Mesenchymal stem cell (in vitro differentiated cells and primary cell): ENCODE measurements at regions not wholly inside any gene's neighbourhood (a gene's known extent, or its start where the extent isn't known, plus 50 kb on each side); places are given as distances from the start of the nearest gene placed in this dataset.

Experiments used
- DNase-seq: peaks from one replicate; pipeline ENCODE4 v3.0.0-alpha.2; 2013
- H2AFZ ChIP-seq: one replicate; pipeline ENCODE4 v1.6.1; 2013; ENCODE audit warnings: low read depth, mild to moderate bottlenecking, control low read depth, inconsistent platforms, low read length, moderate library complexity
- H2AK5ac ChIP-seq: 2 replicates; pipeline ENCODE4 v1.6.1; 2013; ENCODE audit warnings: low read length, moderate library complexity, mild to moderate bottlenecking, inconsistent platforms; ENCODE audit not compliant: severe bottlenecking
- H2BK120ac ChIP-seq: one replicate; pipeline ENCODE4 v1.6.1; 2013; ENCODE audit warnings: low read depth, mild to moderate bottlenecking, inconsistent platforms, low read length, moderate library complexity
- H2BK12ac ChIP-seq, 2 experiments: one replicate each; pipeline ENCODE4 v1.6.1; 2013; ENCODE audit warnings: inconsistent platforms in 2 of 2, low read length in 2 of 2, mild to moderate bottlenecking in 2 of 2, moderate library complexity in 2 of 2, control low read depth in 1 of 2
- H2BK15ac ChIP-seq: one replicate; pipeline ENCODE4 v1.6.1; 2013; ENCODE audit warnings: mild to moderate bottlenecking, low read depth, inconsistent platforms; ENCODE audit not compliant: poor library complexity, severe bottlenecking
- H2BK5ac ChIP-seq: 2 replicates; pipeline ENCODE4 v1.6.1; 2013; ENCODE audit warnings: low read depth, mild to moderate bottlenecking, low read length, control low read depth, inconsistent platforms; ENCODE audit not compliant: poor library complexity, severe bottlenecking
- H3K14ac ChIP-seq, 2 experiments: one replicate each; pipeline ENCODE4 v1.6.1; 2013; ENCODE audit warnings: inconsistent platforms in 2 of 2, low read length in 2 of 2, control low read depth in 1 of 2, mild to moderate bottlenecking in 1 of 2, moderate library complexity in 1 of 2
- H3K18ac ChIP-seq, 2 experiments: one replicate each; pipeline ENCODE4 v1.6.1; 2013; ENCODE audit warnings: inconsistent platforms in 2 of 2, low read length in 2 of 2, control low read depth in 1 of 2, low read depth in 1 of 2, mild to moderate bottlenecking in 1 of 2
- H3K23ac ChIP-seq, 2 experiments: one replicate each; pipeline ENCODE4 v1.6.1; 2013; ENCODE audit warnings: inconsistent platforms in 2 of 2, low read length in 2 of 2, mild to moderate bottlenecking in 2 of 2, moderate library complexity in 2 of 2, control low read depth in 1 of 2
- H3K27ac ChIP-seq: 2 replicates; pipeline ENCODE4 v1.5.1; 2013; ENCODE audit warnings: mild to moderate bottlenecking, moderate library complexity, low read length, control low read depth, inconsistent platforms; ENCODE audit not compliant: poor library complexity, severe bottlenecking
- H3K27me3 ChIP-seq, 2 experiments: 2 replicates each; pipeline versions ENCODE4 v1.6.1 to v1.7.0; 2013; ENCODE audit warnings: low read length in 2 of 2, mild to moderate bottlenecking in 2 of 2, moderate library complexity in 2 of 2, control low read depth in 1 of 2, inconsistent platforms in 1 of 2; ENCODE audit not compliant: control insufficient read depth in 1 of 2, insufficient read depth in 1 of 2
- H3K36me3 ChIP-seq, 2 experiments: 2 replicates each; pipeline versions ENCODE4 v1.6.1 to v1.7.0; 2013; ENCODE audit warnings: low read length in 2 of 2, control low read depth in 1 of 2, inconsistent platforms in 1 of 2, low read depth in 1 of 2, mild to moderate bottlenecking in 1 of 2; ENCODE audit not compliant: insufficient read depth in 2 of 2, control insufficient read depth in 1 of 2
- H3K4ac ChIP-seq, 2 experiments: one replicate each; pipeline ENCODE4 v1.6.1; 2013; ENCODE audit warnings: inconsistent platforms in 2 of 2, low read length in 2 of 2, mild to moderate bottlenecking in 2 of 2, moderate library complexity in 2 of 2, control low read depth in 1 of 2, low read depth in 1 of 2
- H3K4me1 ChIP-seq: 2 replicates; pipeline ENCODE4 v1.6.1; 2013; ENCODE audit warnings: low read depth, low read length, control low read depth; ENCODE audit not compliant: control insufficient read depth, insufficient read depth
- H3K4me2 ChIP-seq: 2 replicates; pipeline ENCODE4 v1.6.1; 2013; ENCODE audit warnings: low read length, mild to moderate bottlenecking, inconsistent platforms; ENCODE audit not compliant: poor library complexity, severe bottlenecking
- H3K4me3 ChIP-seq, 2 experiments: 2 replicates each; pipeline versions ENCODE4 v1.5.1 to v1.7.0; 2013; ENCODE audit warnings: low read length in 2 of 2, mild to moderate bottlenecking in 2 of 2, control low read depth in 1 of 2, low read depth in 1 of 2; ENCODE audit not compliant: insufficient read depth in 1 of 2
- H3K79me1 ChIP-seq: replicated peaks from 2 replicates; pipeline ENCODE4 v1.6.1; 2013; ENCODE audit warnings: mild to moderate bottlenecking, control low read depth, low read length, inconsistent platforms; ENCODE audit not compliant: poor library complexity, severe bottlenecking
- H3K9ac ChIP-seq: 2 replicates; pipeline ENCODE4 v1.7.0; 2013; ENCODE audit warnings: mild to moderate bottlenecking, low read length, moderate library complexity
- H3K9me3 ChIP-seq: 2 replicates; pipeline ENCODE4 v1.7.0; 2013; ENCODE audit warnings: mild to moderate bottlenecking, low read length; ENCODE audit not compliant: control insufficient read depth
- H4K8ac ChIP-seq: one replicate; pipeline ENCODE4 v1.6.1; 2013; ENCODE audit warnings: inconsistent platforms, mild to moderate bottlenecking, low read length, moderate library complexity
- H4K91ac ChIP-seq: one replicate; pipeline ENCODE4 v1.6.1; 2013; ENCODE audit warnings: mild to moderate bottlenecking, low read length, inconsistent platforms
- WGBS: methylation state at CpG from one replicate; pipeline ENCODE4 v1.1.7; 2013; ENCODE audit warnings: mixed read lengths; 5-methylcytosine and 5-hydroxymethylcytosine counted together

GRCh38 chr17:70772761-70773160 lies 603.4 kb downstream of the KCNJ2 start:
- H3K18ac ChIP-seq: no peak overlapping the region
- no peak overlapping the region for H2BK120ac ChIP-seq
- H4K91ac ChIP-seq: no peak overlapping the region
- no peak overlapping the region for H4K8ac ChIP-seq
- H3K79me1 ChIP-seq: no peaks in the 10 kb centered on the region
- no peaks in the 10 kb centered on the region for H3K9me3 ChIP-seq
- H2AK5ac ChIP-seq: no peak overlapping the region
- H2BK5ac ChIP-seq: no peak overlapping the region
- DNase-seq: no peak
- H3K4me2 ChIP-seq: no peak overlapping the region
- no peak overlapping the region for H3K27ac ChIP-seq
- no peak overlapping the region for H2AFZ ChIP-seq
- no peak overlapping the region for H2BK15ac ChIP-seq
- H3K14ac ChIP-seq: no peak overlapping the region
- H3K4me1 ChIP-seq: peaks cover 4% of the 10 kb centered on the region
- H3K4me3 ChIP-seq: no peak overlapping the region
- H3K9ac ChIP-seq: no peak overlapping the region
- no peaks in the 10 kb centered on the region for H3K36me3 ChIP-seq
- WGBS: 87% methylated on average over 4 of the region's 7 CpGs
- H3K4ac ChIP-seq: no peak overlapping the region
- H2BK12ac ChIP-seq: no peak overlapping the region
- no peak overlapping the region for H3K23ac ChIP-seq
- H3K27me3 ChIP-seq: no peaks in the 10 kb centered on the region

- H2BK15ac ChIP-seq: no peak overlapping the region
- H3K9ac ChIP-seq: no peak overlapping the region
- H3K9me3 ChIP-seq: no peaks in the 10 kb centered on the region
- H2BK5ac ChIP-seq: no peak overlapping the region
- no peak overlapping the region for H2AFZ ChIP-seq
- H3K79me1 ChIP-seq: no peaks in the 10 kb centered on the region
- no peak overlapping the region for H3K14ac ChIP-seq
- H3K4me1 ChIP-seq: peaks cover 4% of the 10 kb centered on the region
- no peaks in the 10 kb centered on the region for H3K36me3 ChIP-seq
- H2BK12ac ChIP-seq: no peak overlapping the region
- peak overlapping the region; percentile 45 for H3K27ac ChIP-seq
- H3K23ac ChIP-seq: no peak overlapping the region
- H3K4ac ChIP-seq: no peak overlapping the region
- no peak overlapping the region for H2BK120ac ChIP-seq
- WGBS: 100% methylated on average over 1 of the region's 1 CpG
- no peak overlapping the region for H4K91ac ChIP-seq
- no peak overlapping the region for H3K4me2 ChIP-seq
- H3K18ac ChIP-seq: no peak overlapping the region
- no peak for DNase-seq
- H2AK5ac ChIP-seq: no peak overlapping the region
- no peak overlapping the region for H3K4me3 ChIP-seq
- no peaks in the 10 kb centered on the region for H3K27me3 ChIP-seq
- H4K8ac ChIP-seq: no peak overlapping the region
These were observed 603.9 kb downstream of the KCNJ2 start for GRCh38 chr17:70773258-70773657.

GRCh38 chr17:70774339-70775117 lies 605.2 kb downstream of the KCNJ2 start:
- no peaks in the 10 kb centered on the region for H3K79me1 ChIP-seq

GRCh38 chr17:70775679-70776078 lies 606.3 kb downstream of the KCNJ2 start:
- Histone ChIP-seq H3K4me3 (no peak overlapping the region), H3K27me3 (no peaks in the 10 kb centered on the region), H3K27ac (no peak overlapping the region), H3K79me1 (no peaks in the 10 kb centered on the region), H3K14ac (no peak overlapping the region), H3K9me3 (no peaks in the 10 kb centered on the region), H4K91ac (no peak overlapping the region), H3K18ac (no peak overlapping the region), H3K9ac (no peak overlapping the region), H2BK120ac (no peak overlapping the region), H4K8ac (no peak overlapping the region), H3K4me1 (peaks cover 4% of the 10 kb centered on the region), H3K23ac (no peak overlapping the region), H3K4ac (no peak overlapping the region), H2AFZ (no peak overlapping the region), H2BK5ac (no peak overlapping the region), H3K4me2 (no peak overlapping the region), H3K36me3 (no peaks in the 10 kb centered on the region), H2AK5ac (no peak overlapping the region), H2BK15ac (no peak overlapping the region), H2BK12ac (no peak overlapping the region)
- DNase-seq: no peak
- WGBS: no CpG with 5 or more reads among the region's 2 CpGs

More at GRCh38 chr17:70774339-70775117, 605.2 kb downstream of the KCNJ2 start:
- Histone ChIP-seq H3K14ac (no peak overlapping the region), H2BK120ac (no peak overlapping the region), H3K36me3 (no peaks in the 10 kb centered on the region), H4K91ac (no peak overlapping the region), H2AK5ac (no peak overlapping the region), H2BK5ac (no peak overlapping the region), H3K18ac (no peak overlapping the region), H2AFZ (no peak overlapping the region), H3K27me3 (no peaks in the 10 kb centered on the region), H3K27ac (no peak overlapping the region), H3K9me3 (no peaks in the 10 kb centered on the region), H3K9ac (no peak overlapping the region), H3K4me2 (no peak overlapping the region), H2BK15ac (no peak overlapping the region), H3K4ac (no peak overlapping the region), H2BK12ac (no peak overlapping the region), H3K4me3 (no peak overlapping the region), H3K4me1 (peaks cover 4% of the 10 kb centered on the region), H3K23ac (no peak overlapping the region), H4K8ac (no peak overlapping the region)
- DNase-seq: no peak
